ENCODE measurements at regions not wholly inside any gene's neighbourhood (a gene's known extent, or its start where the extent isn't known, plus 50 kb on each side); places are given as distances from the start of the nearest gene placed in this dataset.

GRCh38 chr10:7029672-7030071 is 381.2 kb downstream of the SFMBT2 start:
- DNase-seq = no peak
- no peak overlapping the region for H3K23ac ChIP-seq (ENCODE audit: low read length in 2 of 2)
- no peaks in the 10 kb centered on the region for H3K79me1 ChIP-seq (replicated peaks; ENCODE audit: low read length, poor library complexity, severe bottlenecking)
- no peak overlapping the region for H2BK15ac ChIP-seq (ENCODE audit: low read depth, poor library complexity, severe bottlenecking)
- H3K18ac ChIP-seq (ENCODE audit: low read depth in 1 of 2, low read length in 2 of 2) = no peak overlapping the region
- H2BK120ac ChIP-seq (ENCODE audit: low read depth, low read length) = no peak overlapping the region
- H2AK5ac ChIP-seq (ENCODE audit: low read length, severe bottlenecking) = no peak overlapping the region
- H3K9me3 ChIP-seq (ENCODE audit: control insufficient read depth, low read length) = no peaks in the 10 kb centered on the region
- H4K91ac ChIP-seq (ENCODE audit: low read length) = no peak overlapping the region
- H2BK5ac ChIP-seq (ENCODE audit: low read depth, low read length, poor library complexity, severe bottlenecking) = no peak overlapping the region
- no peaks in the 10 kb centered on the region for H3K4me1 ChIP-seq (ENCODE audit: control insufficient read depth, insufficient read depth, low read depth, low read length)
- no peaks in the 10 kb centered on the region for H3K36me3 ChIP-seq (ENCODE audit: control insufficient read depth in 1 of 2, insufficient read depth in 2 of 2, low read depth in 1 of 2, low read length in 2 of 2)
- no peak overlapping the region for H3K4me2 ChIP-seq (ENCODE audit: low read length, poor library complexity, severe bottlenecking)
- H3K4ac ChIP-seq (ENCODE audit: low read depth in 1 of 2, low read length in 2 of 2) = no peak overlapping the region
- H2AFZ ChIP-seq (ENCODE audit: low read depth, low read length) = no peak overlapping the region
- WGBS = 100% methylated on average over 1 of the region's 1 CpG
- no peak overlapping the region for H3K14ac ChIP-seq (ENCODE audit: low read length in 2 of 2)
- no peak overlapping the region for H3K9ac ChIP-seq (ENCODE audit: low read length)
- H2BK12ac ChIP-seq (ENCODE audit: low read length in 2 of 2) = peak overlapping the region in 1 of 2 experiments; percentile 45
- H3K27ac ChIP-seq (ENCODE audit: low read length, poor library complexity, severe bottlenecking) = no peak overlapping the region
- no peaks in the 10 kb centered on the region for H3K27me3 ChIP-seq (ENCODE audit: control insufficient read depth in 1 of 2, insufficient read depth in 1 of 2, low read length in 2 of 2)
- H4K8ac ChIP-seq (ENCODE audit: low read length) = no peak overlapping the region
- no peak overlapping the region for H3K4me3 ChIP-seq (ENCODE audit: insufficient read depth in 1 of 2, low read depth in 1 of 2, low read length in 2 of 2)

- peak overlapping the region in 1 of 2 experiments; percentile 17 for H3K4ac ChIP-seq (ENCODE audit: low read depth in 1 of 2, low read length in 2 of 2)
- no peak overlapping the region for H2BK5ac ChIP-seq (ENCODE audit: low read depth, low read length, poor library complexity, severe bottlenecking)
- H3K4me2 ChIP-seq (ENCODE audit: low read length, poor library complexity, severe bottlenecking) = no peak overlapping the region
- DNase-seq = no peak
- H3K4me3 ChIP-seq (ENCODE audit: insufficient read depth in 1 of 2, low read depth in 1 of 2, low read length in 2 of 2) = peak overlapping the region in 1 of 2 experiments; percentile 12
- H3K27me3 ChIP-seq (ENCODE audit: control insufficient read depth in 1 of 2, insufficient read depth in 1 of 2, low read length in 2 of 2) = no peaks in the 10 kb centered on the region
- H2BK15ac ChIP-seq (ENCODE audit: low read depth, poor library complexity, severe bottlenecking) = no peak overlapping the region
- no peak overlapping the region for H2BK120ac ChIP-seq (ENCODE audit: low read depth, low read length)
- no peak overlapping the region for H3K27ac ChIP-seq (ENCODE audit: low read length, poor library complexity, severe bottlenecking)
- H4K91ac ChIP-seq (ENCODE audit: low read length) = no peak overlapping the region
- H2BK12ac ChIP-seq (ENCODE audit: low read length in 2 of 2) = no peak overlapping the region
- no peaks in the 10 kb centered on the region for H3K9me3 ChIP-seq (ENCODE audit: control insufficient read depth, low read length)
- H3K23ac ChIP-seq (ENCODE audit: low read length in 2 of 2) = no peak overlapping the region
- no peak overlapping the region for H2AFZ ChIP-seq (ENCODE audit: low read depth, low read length)
- H3K18ac ChIP-seq (ENCODE audit: low read depth in 1 of 2, low read length in 2 of 2) = no peak overlapping the region
- no peaks in the 10 kb centered on the region for H3K79me1 ChIP-seq (replicated peaks; ENCODE audit: low read length, poor library complexity, severe bottlenecking)
- H2AK5ac ChIP-seq (ENCODE audit: low read length, severe bottlenecking) = no peak overlapping the region
- H3K14ac ChIP-seq (ENCODE audit: low read length in 2 of 2) = no peak overlapping the region
- no peaks in the 10 kb centered on the region for H3K36me3 ChIP-seq (ENCODE audit: control insufficient read depth in 1 of 2, insufficient read depth in 2 of 2, low read depth in 1 of 2, low read length in 2 of 2)
- H3K9ac ChIP-seq (ENCODE audit: low read length) = no peak overlapping the region
- H3K4me1 ChIP-seq (ENCODE audit: control insufficient read depth, insufficient read depth, low read depth, low read length) = no peaks in the 10 kb centered on the region
- H4K8ac ChIP-seq (ENCODE audit: low read length) = no peak overlapping the region
- WGBS = 97% methylated on average over 1 of the region's 1 CpG
These were observed 382.0 kb downstream of the SFMBT2 start for GRCh38 chr10:7028809-7029166.

- no peak overlapping the region for H4K91ac ChIP-seq (ENCODE audit: low read length)
- peak overlapping the region in 1 of 2 experiments; percentile 17 for H3K4ac ChIP-seq (ENCODE audit: low read depth in 1 of 2, low read length in 2 of 2)
- H3K79me1 ChIP-seq (replicated peaks; ENCODE audit: low read length, poor library complexity, severe bottlenecking) = no peaks in the 10 kb centered on the region
- H4K8ac ChIP-seq (ENCODE audit: low read length) = no peak overlapping the region
- WGBS = 78% methylated on average over 2 of the region's 7 CpGs
- no peak overlapping the region for H3K27ac ChIP-seq (ENCODE audit: low read length, poor library complexity, severe bottlenecking)
- no peak overlapping the region for H2BK120ac ChIP-seq (ENCODE audit: low read depth, low read length)
- H3K14ac ChIP-seq (ENCODE audit: low read length in 2 of 2) = no peak overlapping the region
- H2BK15ac ChIP-seq (ENCODE audit: low read depth, poor library complexity, severe bottlenecking) = no peak overlapping the region
- H3K9me3 ChIP-seq (ENCODE audit: control insufficient read depth, low read length) = no peaks in the 10 kb centered on the region
- H3K4me3 ChIP-seq (ENCODE audit: insufficient read depth in 1 of 2, low read depth in 1 of 2, low read length in 2 of 2) = peak overlapping the region in 1 of 2 experiments; percentile 12
- no peak overlapping the region for H3K23ac ChIP-seq (ENCODE audit: low read length in 2 of 2)
- H3K36me3 ChIP-seq (ENCODE audit: control insufficient read depth in 1 of 2, insufficient read depth in 2 of 2, low read depth in 1 of 2, low read length in 2 of 2) = no peaks in the 10 kb centered on the region
- H3K18ac ChIP-seq (ENCODE audit: low read depth in 1 of 2, low read length in 2 of 2) = peak overlapping the region in 1 of 2 experiments; percentile 48
- no peak overlapping the region for H2AFZ ChIP-seq (ENCODE audit: low read depth, low read length)
- no peaks in the 10 kb centered on the region for H3K4me1 ChIP-seq (ENCODE audit: control insufficient read depth, insufficient read depth, low read depth, low read length)
- H3K27me3 ChIP-seq (ENCODE audit: control insufficient read depth in 1 of 2, insufficient read depth in 1 of 2, low read length in 2 of 2) = no peaks in the 10 kb centered on the region
- no peak overlapping the region for H3K9ac ChIP-seq (ENCODE audit: low read length)
- peak overlapping the region in 1 of 2 experiments; percentile 21 for H2BK12ac ChIP-seq (ENCODE audit: low read length in 2 of 2)
- peak; percentile 61 for DNase-seq
- H3K4me2 ChIP-seq (ENCODE audit: low read length, poor library complexity, severe bottlenecking) = no peak overlapping the region
- no peak overlapping the region for H2BK5ac ChIP-seq (ENCODE audit: low read depth, low read length, poor library complexity, severe bottlenecking)
- no peak overlapping the region for H2AK5ac ChIP-seq (ENCODE audit: low read length, severe bottlenecking)
These were observed 382.7 kb downstream of the SFMBT2 start for GRCh38 chr10:7027913-7028808.

- no peak overlapping the region for H2AK5ac ChIP-seq (ENCODE audit: low read length, severe bottlenecking)
- H3K9ac ChIP-seq (ENCODE audit: low read length) = no peak overlapping the region
- H3K36me3 ChIP-seq (ENCODE audit: control insufficient read depth in 1 of 2, insufficient read depth in 2 of 2, low read depth in 1 of 2, low read length in 2 of 2) = no peaks in the 10 kb centered on the region
- H3K4me3 ChIP-seq (ENCODE audit: insufficient read depth in 1 of 2, low read depth in 1 of 2, low read length in 2 of 2) = no peak overlapping the region
- H3K79me1 ChIP-seq (replicated peaks; ENCODE audit: low read length, poor library complexity, severe bottlenecking) = no peaks in the 10 kb centered on the region
- no peak for DNase-seq
- H3K27me3 ChIP-seq (ENCODE audit: control insufficient read depth in 1 of 2, insufficient read depth in 1 of 2, low read length in 2 of 2) = no peaks in the 10 kb centered on the region
- H2BK5ac ChIP-seq (ENCODE audit: low read depth, low read length, poor library complexity, severe bottlenecking) = no peak overlapping the region
- H2AFZ ChIP-seq (ENCODE audit: low read depth, low read length) = no peak overlapping the region
- no peak overlapping the region for H2BK120ac ChIP-seq (ENCODE audit: low read depth, low read length)
- no peak overlapping the region for H3K18ac ChIP-seq (ENCODE audit: low read depth in 1 of 2, low read length in 2 of 2)
- WGBS = 89% methylated on average over 3 of the region's 4 CpGs
- H2BK12ac ChIP-seq (ENCODE audit: low read length in 2 of 2) = no peak overlapping the region
- no peak overlapping the region for H3K27ac ChIP-seq (ENCODE audit: low read length, poor library complexity, severe bottlenecking)
- no peak overlapping the region for H3K14ac ChIP-seq (ENCODE audit: low read length in 2 of 2)
- no peaks in the 10 kb centered on the region for H3K9me3 ChIP-seq (ENCODE audit: control insufficient read depth, low read length)
- no peak overlapping the region for H3K4me2 ChIP-seq (ENCODE audit: low read length, poor library complexity, severe bottlenecking)
- no peak overlapping the region for H3K4ac ChIP-seq (ENCODE audit: low read depth in 1 of 2, low read length in 2 of 2)
- no peaks in the 10 kb centered on the region for H3K4me1 ChIP-seq (ENCODE audit: control insufficient read depth, insufficient read depth, low read depth, low read length)
- no peak overlapping the region for H3K23ac ChIP-seq (ENCODE audit: low read length in 2 of 2)
- no peak overlapping the region for H4K8ac ChIP-seq (ENCODE audit: low read length)
- no peak overlapping the region for H4K91ac ChIP-seq (ENCODE audit: low read length)
- H2BK15ac ChIP-seq (ENCODE audit: low read depth, poor library complexity, severe bottlenecking) = no peak overlapping the region
These were observed 383.5 kb downstream of the SFMBT2 start for GRCh38 chr10:7027237-7027912.

Data from mesenchymal stem cell (in vitro differentiated cells and primary cell).